ENCODE measurements at regions not wholly inside any gene's neighbourhood (a gene's known extent, or its start where the extent isn't known, plus 50 kb on each side); places are given as distances from the start of the nearest gene placed in this dataset.

GRCh38 chr2:74742471-74742870 lies 88.4 kb downstream of the SEMA4F start:
- TF ChIP-seq CTCF (IDR thresholded peaks at IDR 0.05) (no peak), POLR2A (IDR thresholded peaks at IDR 0.05) (no peak)
